Hematopoietic multipotent progenitor cell treated with erythropoietin and hydrocortisone succinate and interleukin-3 and kit ligand, for 17 days (in vitro differentiated cells): ENCODE measurements at regions not wholly inside any gene's neighbourhood (a gene's known extent, or its start where the extent isn't known, plus 50 kb on each side); places are given as distances from the start of the nearest gene placed in this dataset.
"Not testable (repeated sequence)": the region's sequence is repeated elsewhere in the genome, so short reads cannot be mapped to it uniquely, and the experiment has no call there.

Experiments
- DNase-seq: peaks from one replicate; pipeline ENCODE4 v3.0.0-alpha.2; 2015; ENCODE audit warnings: low spot score

GRCh38 chr15:58361273-58361759 lies 70.5 kb upstream of the LIPC start:
- no peak for DNase-seq

- no peak for DNase-seq
These were observed 69.4 kb upstream of the LIPC start for GRCh38 chr15:58362262-58362922.

GRCh38 chr15:58363118-58363517 lies 68.7 kb upstream of the LIPC start:
- DNase-seq = not testable (repeated sequence)

GRCh38 chr15:58363673-58364072 lies 68.1 kb upstream of the LIPC start:
- not testable (repeated sequence) for DNase-seq

GRCh38 chr15:58365098-58365497 lies 66.7 kb upstream of the LIPC start:
- not testable (repeated sequence) for DNase-seq

- DNase-seq = no peak
These were observed 62.5 kb upstream of the LIPC start for GRCh38 chr15:58369261-58369701.

- no peak for DNase-seq
These were observed 61.8 kb upstream of the LIPC start for GRCh38 chr15:58369956-58370355.

- no peak for DNase-seq
These were observed 57.6 kb upstream of the LIPC start for GRCh38 chr15:58374147-58374546.

GRCh38 chr15:58377193-58377592 lies 54.6 kb upstream of the LIPC start:
- no peak for DNase-seq

GRCh38 chr15:58378241-58379085 lies 53.3 kb upstream of the LIPC start:
- DNase-seq = no peak

- DNase-seq = not testable (repeated sequence)
These were observed 52.3 kb upstream of the LIPC start for GRCh38 chr15:58379454-58379853.

GRCh38 chr15:58380280-58380945 lies 51.4 kb upstream of the LIPC start:
- DNase-seq = no peak

- DNase-seq = no peak
These were observed 50.1 kb upstream of the LIPC start for GRCh38 chr15:58381697-58382096.
